GM21576 (cell line): ENCODE measurements at regions not wholly inside any gene's neighbourhood (a gene's known extent, or its start where the extent isn't known, plus 50 kb on each side); places are given as distances from the start of the nearest gene placed in this dataset.
"Not testable (repeated sequence)": the region's sequence is repeated elsewhere in the genome, so short reads cannot be mapped to it uniquely, and the experiment has no call there.

Experiments
- ATAC-seq: cut with Tn5 transposase; IDR thresholded peaks from one replicate; pipeline ENCODE4 v1.9.1; 2021; ENCODE audit warnings: mild to moderate bottlenecking, moderate library complexity; ENCODE audit not compliant: unreplicated experiment

- ATAC-seq = no peak
Measured at GRCh38 chr16:77488652-77489051, 53.8 kb upstream of the ADAMTS18 start.

- ATAC-seq = no peak
Measured at GRCh38 chr16:77491091-77491490, 56.3 kb upstream of the ADAMTS18 start.

DNA sequence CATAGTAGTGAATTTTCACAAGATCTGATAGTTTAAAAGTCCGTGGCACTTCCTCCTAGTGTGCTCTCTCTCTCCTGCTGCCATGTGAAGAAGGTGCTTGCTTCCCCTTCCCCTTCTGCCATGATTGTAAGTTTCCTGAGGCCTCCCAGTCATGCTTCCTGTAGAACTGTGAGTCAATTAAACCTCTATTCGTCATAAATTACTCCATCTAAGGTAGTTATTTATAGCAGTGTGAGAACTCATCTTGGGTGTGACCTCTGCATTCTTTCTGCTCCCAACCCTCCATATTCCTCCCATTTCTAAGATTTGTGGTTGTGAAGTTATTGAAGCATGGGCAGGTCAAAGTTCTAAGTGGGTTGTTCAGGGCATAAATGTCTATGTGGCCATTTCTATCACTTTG is 62.1 kb upstream of the ADAMTS18 start:
- ATAC-seq = no peak

GRCh38 chr16:77499373-77500285 is 64.8 kb upstream of the ADAMTS18 start:
- no peak for ATAC-seq

- no peak for ATAC-seq
Measured at GRCh38 chr16:77500286-77500598, 65.4 kb upstream of the ADAMTS18 start.

DNA sequence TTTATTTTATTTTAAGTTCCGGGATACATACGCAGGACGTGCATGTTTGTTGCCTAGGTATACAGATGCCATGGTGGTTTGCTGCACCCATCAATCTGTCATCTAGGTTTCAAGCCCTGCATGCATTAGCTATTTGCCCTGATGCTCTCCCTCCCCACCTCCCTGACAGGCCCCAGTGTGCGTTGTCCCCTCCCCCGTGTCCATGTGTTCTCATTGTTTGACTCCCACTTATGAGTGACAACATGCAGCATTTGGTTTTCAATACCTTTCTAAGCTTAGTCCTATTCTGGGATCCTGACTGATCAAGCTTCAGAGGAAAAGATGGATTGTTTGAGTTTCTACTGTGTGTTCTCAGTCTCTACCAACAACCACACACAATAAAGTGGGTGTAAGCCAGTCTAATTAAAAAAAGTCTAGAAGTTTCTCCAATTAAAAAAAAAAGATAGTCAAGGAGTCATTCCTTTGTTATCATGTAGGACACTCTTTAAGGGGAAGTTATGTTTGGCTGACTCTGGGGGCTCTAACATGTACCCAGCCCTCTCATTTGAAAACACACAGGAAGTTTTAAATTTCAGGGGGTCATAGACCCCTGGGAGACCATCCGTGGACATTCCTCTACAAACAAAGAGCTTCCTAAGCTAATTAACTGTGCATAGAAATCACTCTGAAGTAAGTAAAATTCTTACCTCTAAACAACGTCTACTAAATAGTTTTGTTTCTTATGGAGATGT is 66.3 kb upstream of the ADAMTS18 start:
- no peak for ATAC-seq

DNA sequence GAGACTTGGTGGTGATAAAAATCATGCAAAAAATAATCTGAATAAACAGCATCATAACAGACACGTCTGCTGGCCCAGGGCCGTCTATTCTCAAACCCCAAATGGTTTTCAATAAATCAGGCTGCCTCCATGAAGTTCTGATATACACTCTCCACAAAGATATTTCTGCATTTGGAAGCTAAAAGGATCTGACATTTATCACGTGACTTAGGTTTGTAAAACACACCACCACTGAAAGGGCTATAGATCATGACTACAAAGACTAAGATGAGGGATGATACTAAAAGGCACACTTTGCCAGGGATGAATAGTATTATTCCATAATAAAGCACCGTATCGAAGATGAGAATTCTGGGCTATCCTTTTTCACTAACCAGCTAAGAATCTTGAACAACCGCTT is 67.6 kb upstream of the ADAMTS18 start:
- ATAC-seq = no peak

DNA sequence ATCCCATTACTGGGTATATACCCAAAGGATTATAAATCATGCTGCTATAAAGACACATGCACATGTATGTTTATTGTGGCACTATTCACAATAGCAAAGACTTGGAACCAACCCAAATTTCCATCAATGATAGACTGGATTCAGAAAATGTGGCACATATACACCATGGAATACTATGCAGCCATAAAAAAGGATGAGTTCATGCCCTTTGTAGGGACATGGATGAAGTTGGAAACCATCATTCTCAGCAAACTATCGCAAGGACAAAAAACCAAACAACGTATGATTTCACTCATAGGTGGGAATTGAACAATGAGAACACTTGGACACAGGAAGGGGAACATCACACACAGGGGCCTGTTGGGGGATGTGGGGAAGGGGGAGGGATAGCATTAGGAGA is 71.7 kb upstream of the ADAMTS18 start:
- ATAC-seq = not testable (repeated sequence)

GRCh38 chr16:77509051-77509450 is 74.2 kb upstream of the ADAMTS18 start:
- no peak for ATAC-seq

- no peak for ATAC-seq
Measured at GRCh38 chr16:77509796-77510195, 75.0 kb upstream of the ADAMTS18 start.

GRCh38 chr16:77511053-77511452 is 76.2 kb upstream of the ADAMTS18 start:
- ATAC-seq = no peak

GRCh38 chr16:77514500-77515220 is 79.8 kb upstream of the ADAMTS18 start:
- no peak for ATAC-seq

DNA sequence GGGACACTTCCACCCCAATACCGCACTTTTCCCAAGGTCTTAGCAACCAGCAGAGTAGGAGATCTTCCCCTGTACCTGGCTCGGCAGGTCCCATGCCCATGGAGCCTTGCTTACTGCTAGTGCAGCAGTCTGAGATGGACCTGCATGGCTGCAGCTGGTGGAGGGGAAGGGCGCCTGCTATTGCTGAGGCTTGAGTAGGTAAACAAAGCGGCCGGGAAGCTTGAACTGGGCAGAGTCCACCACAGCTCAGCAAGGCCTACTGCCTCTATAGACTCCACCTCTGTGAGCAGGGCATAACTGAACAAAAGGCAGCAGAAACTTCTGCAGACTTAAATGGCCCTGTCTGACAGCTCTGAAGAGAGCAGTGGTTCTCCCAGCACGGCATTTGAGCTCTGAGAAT is 90.4 kb upstream of the ADAMTS18 start:
- ATAC-seq = not testable (repeated sequence)

DNA sequence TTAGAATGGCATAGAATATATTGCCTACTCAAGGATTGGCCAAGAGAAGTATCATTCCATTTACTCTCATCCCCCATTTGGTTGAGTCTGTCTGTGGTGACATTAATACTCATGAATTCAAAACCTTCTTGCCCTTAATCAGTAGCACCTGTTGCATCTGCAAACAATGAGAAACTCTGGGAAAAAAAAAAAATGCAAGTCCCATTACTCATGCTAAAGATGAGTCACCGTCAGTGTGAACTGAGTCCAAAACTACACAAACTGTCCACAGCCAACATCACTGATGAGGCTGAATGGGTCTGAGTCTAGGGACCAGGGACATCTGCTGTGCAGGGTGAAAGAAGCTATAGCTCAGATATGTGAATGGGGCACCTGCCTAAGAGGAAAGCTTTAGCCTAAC is 96.9 kb upstream of the ADAMTS18 start:
- ATAC-seq = no peak

DNA sequence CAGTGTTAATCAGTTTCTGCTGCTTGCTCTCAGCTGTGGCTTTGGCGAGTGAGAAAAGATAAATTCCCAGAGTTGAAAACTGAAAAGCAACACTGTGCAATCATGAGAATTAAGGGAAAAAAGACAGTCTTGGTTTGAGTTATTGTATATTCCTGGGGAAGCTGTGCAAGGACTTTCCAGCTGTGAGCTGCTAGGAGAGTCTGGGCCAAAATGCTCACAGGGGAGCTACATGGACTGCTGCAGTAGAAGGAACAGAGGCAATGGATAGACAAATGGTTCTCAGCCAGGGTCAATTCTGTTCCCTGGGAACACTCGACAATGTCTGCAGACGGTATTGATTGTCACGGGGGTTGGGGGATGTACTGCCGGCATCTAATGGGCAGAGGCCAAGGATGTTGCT is 102.0 kb upstream of the ADAMTS18 start:
- ATAC-seq = no peak

DNA sequence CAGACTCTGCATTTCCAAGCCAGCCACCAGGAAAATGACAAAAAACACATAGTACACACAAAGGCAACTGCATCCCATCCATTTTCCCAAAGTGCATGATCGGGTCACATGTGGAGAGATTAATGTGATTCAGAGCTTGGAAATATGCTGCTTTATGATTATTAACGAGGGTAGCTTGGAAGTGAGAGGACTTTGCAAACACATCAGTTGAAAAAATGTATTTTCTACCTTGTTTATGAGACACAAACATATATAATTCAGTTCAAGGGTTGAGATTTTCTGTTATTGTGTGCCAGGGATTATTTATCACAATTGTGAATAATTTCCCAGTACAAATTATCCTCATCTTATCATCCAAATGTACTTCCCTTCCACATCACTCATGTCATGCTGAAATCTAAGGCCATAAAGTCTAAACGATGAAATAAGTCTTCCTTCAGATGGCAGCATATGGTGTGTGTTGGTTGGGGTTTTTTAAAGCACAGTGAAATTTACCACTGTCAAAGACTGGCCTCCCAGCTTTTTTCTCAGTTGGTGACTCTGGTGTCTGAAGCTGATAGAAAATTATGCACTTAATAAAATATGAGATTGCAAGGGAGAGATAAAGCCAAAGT is 104.7 kb upstream of the ADAMTS18 start:
- no peak for ATAC-seq

DNA sequence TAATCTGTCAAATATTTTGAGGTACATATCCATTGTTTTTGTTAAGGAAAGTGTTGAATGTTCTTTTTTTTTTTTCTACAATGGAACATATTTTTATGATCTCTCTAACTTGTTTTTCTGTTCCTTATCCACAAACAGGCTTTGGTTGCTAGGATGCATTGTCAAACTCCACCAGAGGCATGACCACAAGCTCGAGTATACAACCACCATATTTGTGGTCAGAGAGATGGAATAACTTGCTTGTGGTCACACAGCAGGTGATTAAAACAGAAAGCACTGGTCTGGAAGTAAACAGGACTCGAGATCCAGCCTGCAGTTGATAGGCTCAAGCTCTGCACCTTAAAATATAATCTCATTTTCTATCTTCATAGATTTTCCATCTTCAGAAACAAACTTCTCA is 105.8 kb upstream of the ADAMTS18 start:
- ATAC-seq = no peak

DNA sequence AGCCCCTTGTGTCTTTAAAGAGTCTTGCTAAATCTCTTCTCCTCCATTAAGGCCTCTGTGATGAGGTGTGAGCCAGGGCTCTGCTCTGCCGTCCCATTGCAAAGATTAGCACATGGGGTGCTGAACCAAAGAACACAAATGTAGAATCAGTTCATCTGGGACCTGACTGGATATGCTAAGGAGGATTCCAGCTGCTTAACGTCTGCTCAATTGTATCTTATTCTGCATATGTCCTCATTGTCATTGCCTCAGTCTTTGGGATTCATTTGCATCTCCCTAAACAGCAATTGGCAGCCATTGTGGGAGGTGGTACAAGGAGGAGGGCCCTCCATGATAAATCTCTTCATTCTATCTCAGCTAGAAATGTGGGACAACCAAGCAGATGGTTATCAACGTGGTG is 106.3 kb upstream of the ADAMTS18 start:
- ATAC-seq = no peak

- no peak for ATAC-seq
Measured at GRCh38 chr16:77548151-77548550, 113.3 kb upstream of the ADAMTS18 start.

GRCh38 chr16:77548766-77549165 is 113.9 kb upstream of the ADAMTS18 start:
- ATAC-seq = no peak

- ATAC-seq = no peak
Measured at GRCh38 chr16:77549876-77550275, 115.0 kb upstream of the ADAMTS18 start.
